ENCODE measurements at regions not wholly inside any gene's neighbourhood (a gene's known extent, or its start where the extent isn't known, plus 50 kb on each side); places are given as distances from the start of the nearest gene placed in this dataset.

- H3K9me3 Mint-ChIP-seq (ENCODE audit: low read depth): peaks cover 2% of the 10 kb centered on the region
- CTCF ChIA-PET: no interaction called here
- ATAC-seq: no peak
These were observed 732.9 kb upstream of the TBX3 start for GRCh38 chr12:115416869-115417268.

GRCh38 chr12:115413626-115414025, 729.7 kb upstream of the TBX3 start:
- no peaks in the 10 kb centered on the region for H3K27me3 Mint-ChIP-seq
- H3K36me3 Mint-ChIP-seq: no peaks in the 10 kb centered on the region
- DNase-seq (no peak), ATAC-seq (no peak)
- H3K4me3 Mint-ChIP-seq: no peak overlapping the region
- peaks cover 2% of the 10 kb centered on the region for H3K9me3 Mint-ChIP-seq (ENCODE audit: low read depth)
- CTCF ChIA-PET: no interaction called here
- no peaks in the 10 kb centered on the region for H3K4me1 Mint-ChIP-seq
- H3K27ac Mint-ChIP-seq: no peak overlapping the region

More at GRCh38 chr12:115416869-115417268, 732.9 kb upstream of the TBX3 start:
- no peaks in the 10 kb centered on the region for H3K27me3 Mint-ChIP-seq
- DNase-seq: no peak
- H3K36me3 Mint-ChIP-seq: no peaks in the 10 kb centered on the region
- no peak overlapping the region for H3K4me3 Mint-ChIP-seq
- no peaks in the 10 kb centered on the region for H3K4me1 Mint-ChIP-seq
- no peak overlapping the region for H3K27ac Mint-ChIP-seq

GRCh38 chr12:115412831-115413230, 728.9 kb upstream of the TBX3 start:
- Mint-ChIP-seq H3K4me3 (no peak overlapping the region), H3K36me3 (no peaks in the 10 kb centered on the region), H3K4me1 (no peaks in the 10 kb centered on the region), H3K27ac (no peak overlapping the region), H3K27me3 (no peaks in the 10 kb centered on the region), H3K9me3 (ENCODE audit: low read depth) (peaks cover 2% of the 10 kb centered on the region)
- CTCF ChIA-PET: no interaction called here
- ATAC-seq: no peak
- no peak for DNase-seq

- ATAC-seq (no peak), DNase-seq (no peak)
- H3K27me3 Mint-ChIP-seq: no peaks in the 10 kb centered on the region
- no peaks in the 10 kb centered on the region for H3K4me1 Mint-ChIP-seq
- CTCF ChIA-PET: no interaction called here
- peaks cover 2% of the 10 kb centered on the region for H3K9me3 Mint-ChIP-seq (ENCODE audit: low read depth)
- H3K27ac Mint-ChIP-seq: no peak overlapping the region
- H3K4me3 Mint-ChIP-seq: no peak overlapping the region
- no peaks in the 10 kb centered on the region for H3K36me3 Mint-ChIP-seq
These were observed 727.1 kb upstream of the TBX3 start for GRCh38 chr12:115411121-115411520.

- H3K4me3 Mint-ChIP-seq: no peak overlapping the region
- CTCF ChIA-PET: no interaction called here
- no peaks in the 10 kb centered on the region for H3K4me1 Mint-ChIP-seq
These were observed 724.7 kb upstream of the TBX3 start for GRCh38 chr12:115408642-115409041.

GRCh38 chr12:115407723-115408122, 723.7 kb upstream of the TBX3 start:
- no peaks in the 10 kb centered on the region for H3K9me3 Mint-ChIP-seq (ENCODE audit: low read depth)
- CTCF ChIA-PET: no interaction called here
- H3K36me3 Mint-ChIP-seq: no peaks in the 10 kb centered on the region
- H3K27me3 Mint-ChIP-seq: no peaks in the 10 kb centered on the region
- no peak for ATAC-seq
- H3K27ac Mint-ChIP-seq: no peak overlapping the region
- DNase-seq: no peak
- H3K4me1 Mint-ChIP-seq: no peaks in the 10 kb centered on the region
- no peak overlapping the region for H3K4me3 Mint-ChIP-seq

More at GRCh38 chr12:115408642-115409041, 724.7 kb upstream of the TBX3 start:
- DNase-seq: no peak
- no peaks in the 10 kb centered on the region for H3K36me3 Mint-ChIP-seq
- H3K27ac Mint-ChIP-seq: no peak overlapping the region
- H3K27me3 Mint-ChIP-seq: no peaks in the 10 kb centered on the region
- H3K9me3 Mint-ChIP-seq (ENCODE audit: low read depth): no peaks in the 10 kb centered on the region
- no peak for ATAC-seq

GRCh38 chr12:115407036-115407435, 723.1 kb upstream of the TBX3 start:
- CTCF ChIA-PET: no interaction called here
- no peaks in the 10 kb centered on the region for H3K36me3 Mint-ChIP-seq
- H3K4me1 Mint-ChIP-seq: no peaks in the 10 kb centered on the region
- no peak for ATAC-seq
- no peaks in the 10 kb centered on the region for H3K9me3 Mint-ChIP-seq (ENCODE audit: low read depth)
- no peaks in the 10 kb centered on the region for H3K27me3 Mint-ChIP-seq
- no peak overlapping the region for H3K27ac Mint-ChIP-seq
- H3K4me3 Mint-ChIP-seq: no peak overlapping the region
- DNase-seq: no peak

- H3K36me3 Mint-ChIP-seq: no peaks in the 10 kb centered on the region
- DNase-seq (no peak), ATAC-seq (no peak)
- no peaks in the 10 kb centered on the region for H3K27me3 Mint-ChIP-seq
- H3K4me3 Mint-ChIP-seq: no peak overlapping the region
- H3K9me3 Mint-ChIP-seq (ENCODE audit: low read depth): no peaks in the 10 kb centered on the region
- H3K4me1 Mint-ChIP-seq: no peaks in the 10 kb centered on the region
- H3K27ac Mint-ChIP-seq: no peak overlapping the region
- CTCF ChIA-PET: no interaction called here
These were observed 721.5 kb upstream of the TBX3 start for GRCh38 chr12:115405471-115405860.

GRCh38 chr12:115404761-115405470, 720.9 kb upstream of the TBX3 start:
- no peaks in the 10 kb centered on the region for H3K27me3 Mint-ChIP-seq
- CTCF ChIA-PET: no interaction called here
- H3K27ac Mint-ChIP-seq: no peak overlapping the region
- H3K36me3 Mint-ChIP-seq: no peaks in the 10 kb centered on the region
- no peaks in the 10 kb centered on the region for H3K9me3 Mint-ChIP-seq (ENCODE audit: low read depth)
- ATAC-seq (no peak), DNase-seq (no peak)
- H3K4me1 Mint-ChIP-seq: no peaks in the 10 kb centered on the region
- no peak overlapping the region for H3K4me3 Mint-ChIP-seq

- ATAC-seq (no peak), DNase-seq (no peak)
- Mint-ChIP-seq H3K9me3 (ENCODE audit: low read depth) (no peaks in the 10 kb centered on the region), H3K36me3 (no peaks in the 10 kb centered on the region), H3K4me3 (no peak overlapping the region), H3K27me3 (no peaks in the 10 kb centered on the region), H3K4me1 (no peaks in the 10 kb centered on the region), H3K27ac (no peak overlapping the region)
- CTCF ChIA-PET: no interaction called here
These were observed 719.7 kb upstream of the TBX3 start for GRCh38 chr12:115403689-115404088.

GRCh38 chr12:115403253-115403652, 719.3 kb upstream of the TBX3 start:
- no peak overlapping the region for H3K27ac Mint-ChIP-seq

GRCh38 chr12:115402443-115403180, 718.6 kb upstream of the TBX3 start:
- Mint-ChIP-seq H3K27me3 (no peaks in the 10 kb centered on the region), H3K9me3 (ENCODE audit: low read depth) (no peaks in the 10 kb centered on the region), H3K4me3 (no peak overlapping the region), H3K36me3 (no peaks in the 10 kb centered on the region), H3K27ac (no peak overlapping the region), H3K4me1 (no peaks in the 10 kb centered on the region)
- DNase-seq: no peak
- CTCF ChIA-PET: no interaction called here
- no peak for ATAC-seq

More at GRCh38 chr12:115403253-115403652, 719.3 kb upstream of the TBX3 start:
- DNase-seq: no peak
- CTCF ChIA-PET: no interaction called here
- H3K27me3 Mint-ChIP-seq: no peaks in the 10 kb centered on the region
- H3K4me3 Mint-ChIP-seq: no peak overlapping the region
- H3K4me1 Mint-ChIP-seq: no peaks in the 10 kb centered on the region
- no peaks in the 10 kb centered on the region for H3K9me3 Mint-ChIP-seq (ENCODE audit: low read depth)
- H3K36me3 Mint-ChIP-seq: no peaks in the 10 kb centered on the region
- ATAC-seq: no peak

GRCh38 chr12:115401761-115402160, 717.8 kb upstream of the TBX3 start:
- no peaks in the 10 kb centered on the region for H3K9me3 Mint-ChIP-seq (ENCODE audit: low read depth)
- H3K27ac Mint-ChIP-seq: no peak overlapping the region
- no peak for DNase-seq
- CTCF ChIA-PET: no interaction called here
- no peak for ATAC-seq
- H3K4me3 Mint-ChIP-seq: no peak overlapping the region
- no peaks in the 10 kb centered on the region for H3K36me3 Mint-ChIP-seq
- no peaks in the 10 kb centered on the region for H3K27me3 Mint-ChIP-seq
- no peaks in the 10 kb centered on the region for H3K4me1 Mint-ChIP-seq

- Mint-ChIP-seq H3K27me3 (no peaks in the 10 kb centered on the region), H3K36me3 (no peaks in the 10 kb centered on the region), H3K4me3 (no peak overlapping the region), H3K9me3 (ENCODE audit: low read depth) (peaks cover 3% of the 10 kb centered on the region), H3K27ac (no peak overlapping the region), H3K4me1 (no peaks in the 10 kb centered on the region)
- CTCF ChIA-PET: no interaction called here
- DNase-seq (no peak), ATAC-seq (no peak)
These were observed 716.0 kb upstream of the TBX3 start for GRCh38 chr12:115400011-115400410.

Data from activated CD8-positive, alpha-beta memory T cell treated with anti-CD3 and anti-CD28 coated beads, Interleukin-2, amount 10 ng/mL, durations not matched to agents 7 days and 5 days (primary cell).